Progenitor cell of endocrine pancreas (in vitro differentiated cells): ENCODE measurements at regions not wholly inside any gene's neighbourhood (a gene's known extent, or its start where the extent isn't known, plus 50 kb on each side); places are given as distances from the start of the nearest gene placed in this dataset.
"Not testable (repeated sequence)": the region's sequence is repeated elsewhere in the genome, so short reads cannot be mapped to it uniquely, and the experiment has no call there.

Experiments used
- DNase-seq: peaks from one replicate; pipeline ENCODE4 v3.0.0; 2021; ENCODE audit warnings: low spot score; ENCODE audit not compliant: unreplicated experiment
- H3K27ac Mint-ChIP-seq: 2 replicates; pipeline ENCODE4 v1.8.0; 2021; ENCODE audit warnings: mild to moderate bottlenecking, moderate library complexity, mixed read lengths
- H3K27me3 Mint-ChIP-seq: 2 replicates; pipeline ENCODE4 v1.8.0; 2021; ENCODE audit warnings: mixed read lengths
- H3K36me3 Mint-ChIP-seq: 2 replicates; pipeline ENCODE4 v1.8.0; 2022; ENCODE audit warnings: mixed read lengths; ENCODE audit not compliant: insufficient read depth
- H3K4me1 Mint-ChIP-seq: 2 replicates; pipeline ENCODE4 v1.8.0; 2021; ENCODE audit warnings: low read depth, mixed read lengths
- H3K4me3 Mint-ChIP-seq: 2 replicates; pipeline ENCODE4 v1.8.0; 2021; ENCODE audit warnings: low read depth, mild to moderate bottlenecking, moderate library complexity, mixed read lengths
- H3K9me3 Mint-ChIP-seq: 2 replicates; pipeline ENCODE4 v1.8.0; 2021; ENCODE audit warnings: low read depth, mixed read lengths
- CTCF ChIP-seq: fragments of 200-600 bp; sonication (generic); IDR thresholded peaks from one replicate; pipeline ENCODE4 v1.5.0; 2021; ENCODE audit warnings: antibody characterized with exemption, mild to moderate bottlenecking; ENCODE audit not compliant: unreplicated experiment

- TF ChIP-seq CTCF = no peak
- Mint-ChIP-seq H3K4me1 (peaks cover 7% of the 10 kb centered on the region), H3K4me3 (no peak overlapping the region), H3K36me3 (peaks cover 32% of the 10 kb centered on the region), H3K27me3 (no peaks in the 10 kb centered on the region), H3K9me3 (peaks cover 14% of the 10 kb centered on the region), H3K27ac (no peak overlapping the region)
- no peak for DNase-seq
Observed at GRCh38 chr6:150777736-150778135, 87.8 kb upstream of the MTHFD1L start.

GRCh38 chr6:150783813-150784212 is 81.7 kb upstream of the MTHFD1L start:
- H3K4me1 Mint-ChIP-seq = no peaks in the 10 kb centered on the region
- H3K4me3 Mint-ChIP-seq = no peak overlapping the region
- no peaks in the 10 kb centered on the region for H3K9me3 Mint-ChIP-seq
- no peak for DNase-seq
- H3K36me3 Mint-ChIP-seq = peaks cover 22% of the 10 kb centered on the region
- TF ChIP-seq CTCF = no peak
- H3K27me3 Mint-ChIP-seq = no peaks in the 10 kb centered on the region
- H3K27ac Mint-ChIP-seq = no peak overlapping the region

- no peak overlapping the region for H3K4me3 Mint-ChIP-seq
- H3K36me3 Mint-ChIP-seq = peaks cover 20% of the 10 kb centered on the region
- no peak for TF ChIP-seq CTCF
- H3K27me3 Mint-ChIP-seq = no peaks in the 10 kb centered on the region
- no peaks in the 10 kb centered on the region for H3K9me3 Mint-ChIP-seq
- DNase-seq = no peak
- H3K27ac Mint-ChIP-seq = no peak overlapping the region
- H3K4me1 Mint-ChIP-seq = no peaks in the 10 kb centered on the region
Observed at GRCh38 chr6:150787429-150787828, 78.1 kb upstream of the MTHFD1L start.

GRCh38 chr6:150788089-150788488 is 77.4 kb upstream of the MTHFD1L start:
- no peak for DNase-seq
- Mint-ChIP-seq H3K9me3 (no peaks in the 10 kb centered on the region), H3K27ac (no peak overlapping the region), H3K4me3 (no peak overlapping the region), H3K4me1 (no peaks in the 10 kb centered on the region), H3K36me3 (peaks cover 19% of the 10 kb centered on the region), H3K27me3 (no peaks in the 10 kb centered on the region)
- TF ChIP-seq CTCF = no peak

- H3K27me3 Mint-ChIP-seq, H3K4me3 Mint-ChIP-seq, DNase-seq, H3K9me3 Mint-ChIP-seq, H3K27ac Mint-ChIP-seq, H3K4me1 Mint-ChIP-seq: not testable (repeated sequence)
- H3K36me3 Mint-ChIP-seq = peaks cover 11% of the 10 kb centered on the region
Observed at GRCh38 chr6:150789906-150790305, 75.6 kb upstream of the MTHFD1L start.

DNA sequence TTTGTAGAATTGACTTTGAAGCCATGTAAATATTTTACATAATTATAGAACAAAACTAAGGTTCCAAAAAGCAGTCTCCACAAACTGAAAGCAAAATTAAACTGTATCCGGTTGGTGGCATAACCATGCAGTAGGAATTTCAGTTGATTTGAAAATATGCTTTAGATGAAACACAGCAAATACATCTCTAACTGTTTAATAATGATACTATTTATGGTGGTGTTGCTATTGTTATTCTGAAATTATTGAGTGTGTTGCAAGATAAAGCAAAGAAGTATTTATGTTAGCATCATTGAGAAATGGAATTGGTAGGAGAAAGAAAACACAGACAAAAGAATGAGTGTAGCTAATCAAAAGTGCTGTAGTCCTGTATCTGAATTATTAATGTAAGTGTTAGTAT is 73.8 kb upstream of the MTHFD1L start:
- H3K9me3 Mint-ChIP-seq = no peaks in the 10 kb centered on the region
- no peaks in the 10 kb centered on the region for H3K4me1 Mint-ChIP-seq
- no peak for TF ChIP-seq CTCF
- DNase-seq = no peak
- H3K27me3 Mint-ChIP-seq = no peaks in the 10 kb centered on the region
- H3K36me3 Mint-ChIP-seq = peaks cover 16% of the 10 kb centered on the region
- no peak overlapping the region for H3K4me3 Mint-ChIP-seq
- no peak overlapping the region for H3K27ac Mint-ChIP-seq
